GM23338 (cell line): ENCODE measurements at regions not wholly inside any gene's neighbourhood (a gene's known extent, or its start where the extent isn't known, plus 50 kb on each side); places are given as distances from the start of the nearest gene placed in this dataset.

Experiments
- CREB1 ChIP-seq: fragments of 250-450 bp; sonication (Bioruptor Pico); IDR thresholded peaks from 2 replicates; pipeline ENCODE4 v1.5.0; 2020; ENCODE audit warnings: low read depth, mild to moderate bottlenecking, moderate library complexity
- EZH2 ChIP-seq: fragments of 200-600 bp; sonication (generic); IDR thresholded peaks from one replicate; pipeline ENCODE4 v1.8.0; 2017; ENCODE audit warnings: antibody characterized with exemption, mild to moderate bottlenecking, low read depth; ENCODE audit not compliant: unreplicated experiment
- POLR2AphosphoS5 ChIP-seq: IDR thresholded peaks from 2 replicates; pipeline ENCODE4 v1.6.1; 2016; ENCODE audit warnings: antibody characterized with exemption, low read depth
- TF ChIP-seq, protein P1 (sequence below), 2 experiments: fragments of 200-600 bp in 1 of 2; sonication (generic) in 1 of 2; conservative IDR thresholded peaks; 2 replicates each; pipeline versions ENCODE4 v1.5.1 to v1.6.1; 2016 to 2017; ENCODE audit warnings: antibody characterized with exemption in 2 of 2, low read depth in 2 of 2, mild to moderate bottlenecking in 2 of 2, moderate library complexity in 1 of 2

GRCh38 chr7:42453931-42454361 is 216.9 kb upstream of the GLI3 start:
- TF ChIP-seq, protein P1, sequence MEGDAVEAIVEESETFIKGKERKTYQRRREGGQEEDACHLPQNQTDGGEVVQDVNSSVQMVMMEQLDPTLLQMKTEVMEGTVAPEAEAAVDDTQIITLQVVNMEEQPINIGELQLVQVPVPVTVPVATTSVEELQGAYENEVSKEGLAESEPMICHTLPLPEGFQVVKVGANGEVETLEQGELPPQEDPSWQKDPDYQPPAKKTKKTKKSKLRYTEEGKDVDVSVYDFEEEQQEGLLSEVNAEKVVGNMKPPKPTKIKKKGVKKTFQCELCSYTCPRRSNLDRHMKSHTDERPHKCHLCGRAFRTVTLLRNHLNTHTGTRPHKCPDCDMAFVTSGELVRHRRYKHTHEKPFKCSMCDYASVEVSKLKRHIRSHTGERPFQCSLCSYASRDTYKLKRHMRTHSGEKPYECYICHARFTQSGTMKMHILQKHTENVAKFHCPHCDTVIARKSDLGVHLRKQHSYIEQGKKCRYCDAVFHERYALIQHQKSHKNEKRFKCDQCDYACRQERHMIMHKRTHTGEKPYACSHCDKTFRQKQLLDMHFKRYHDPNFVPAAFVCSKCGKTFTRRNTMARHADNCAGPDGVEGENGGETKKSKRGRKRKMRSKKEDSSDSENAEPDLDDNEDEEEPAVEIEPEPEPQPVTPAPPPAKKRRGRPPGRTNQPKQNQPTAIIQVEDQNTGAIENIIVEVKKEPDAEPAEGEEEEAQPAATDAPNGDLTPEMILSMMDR (conservative IDR thresholded peaks at IDR 0.05; ENCODE audit: low read depth in 2 of 2), result no peak
- TF ChIP-seq EZH2 (no peak), CREB1 (CRISPR knock-in tag) (no peak), POLR2AphosphoS5 (no peak)
